Mesothelial cell of epicardium (in vitro differentiated cells): ENCODE measurements at regions not wholly inside any gene's neighbourhood (a gene's known extent, or its start where the extent isn't known, plus 50 kb on each side); places are given as distances from the start of the nearest gene placed in this dataset.

ENCODE experiments used
- DNase-seq, 2 experiments: peaks; one replicate each; pipeline ENCODE4 v3.0.0; 2021; ENCODE audit warnings: low spot score in 2 of 2; ENCODE audit not compliant: unreplicated experiment in 2 of 2
- H3K27ac Mint-ChIP-seq: 2 replicates; pipeline ENCODE4 v1.8.0; 2021; ENCODE audit warnings: mixed read lengths
- H3K27me3 Mint-ChIP-seq: 2 replicates; pipeline ENCODE4 v1.8.0; 2021; ENCODE audit warnings: low read depth, mixed read lengths
- H3K36me3 Mint-ChIP-seq: 2 replicates; pipeline ENCODE4 v1.8.0; 2021; ENCODE audit warnings: mixed read lengths
- H3K4me1 Mint-ChIP-seq: 2 replicates; pipeline ENCODE4 v1.8.0; 2021; ENCODE audit warnings: mixed read lengths
- H3K4me3 Mint-ChIP-seq: 2 replicates; pipeline ENCODE4 v1.8.0; 2021; ENCODE audit warnings: mild to moderate bottlenecking, moderate library complexity, mixed read lengths
- H3K9me3 Mint-ChIP-seq: 2 replicates; pipeline ENCODE4 v1.8.0; 2021; ENCODE audit warnings: mixed read lengths
- TF ChIP-seq, protein P1 (sequence below): fragments of 200-600 bp; sonication (generic); IDR thresholded peaks from one replicate; pipeline ENCODE4 v1.5.0; 2021; ENCODE audit warnings: antibody characterized with exemption; ENCODE audit not compliant: unreplicated experiment

GRCh38 chr10:61151059-61151458, 207.1 kb upstream of the RHOBTB1 start:
- no peak for DNase-seq
- H3K9me3 Mint-ChIP-seq: no peaks in the 10 kb centered on the region
- no peak overlapping the region for H3K4me3 Mint-ChIP-seq
- no peak overlapping the region for H3K27ac Mint-ChIP-seq
- H3K36me3 Mint-ChIP-seq: no peaks in the 10 kb centered on the region
- TF ChIP-seq, protein P1, sequence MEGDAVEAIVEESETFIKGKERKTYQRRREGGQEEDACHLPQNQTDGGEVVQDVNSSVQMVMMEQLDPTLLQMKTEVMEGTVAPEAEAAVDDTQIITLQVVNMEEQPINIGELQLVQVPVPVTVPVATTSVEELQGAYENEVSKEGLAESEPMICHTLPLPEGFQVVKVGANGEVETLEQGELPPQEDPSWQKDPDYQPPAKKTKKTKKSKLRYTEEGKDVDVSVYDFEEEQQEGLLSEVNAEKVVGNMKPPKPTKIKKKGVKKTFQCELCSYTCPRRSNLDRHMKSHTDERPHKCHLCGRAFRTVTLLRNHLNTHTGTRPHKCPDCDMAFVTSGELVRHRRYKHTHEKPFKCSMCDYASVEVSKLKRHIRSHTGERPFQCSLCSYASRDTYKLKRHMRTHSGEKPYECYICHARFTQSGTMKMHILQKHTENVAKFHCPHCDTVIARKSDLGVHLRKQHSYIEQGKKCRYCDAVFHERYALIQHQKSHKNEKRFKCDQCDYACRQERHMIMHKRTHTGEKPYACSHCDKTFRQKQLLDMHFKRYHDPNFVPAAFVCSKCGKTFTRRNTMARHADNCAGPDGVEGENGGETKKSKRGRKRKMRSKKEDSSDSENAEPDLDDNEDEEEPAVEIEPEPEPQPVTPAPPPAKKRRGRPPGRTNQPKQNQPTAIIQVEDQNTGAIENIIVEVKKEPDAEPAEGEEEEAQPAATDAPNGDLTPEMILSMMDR: no peak
- H3K27me3 Mint-ChIP-seq: no peaks in the 10 kb centered on the region
- H3K4me1 Mint-ChIP-seq: peaks cover 32% of the 10 kb centered on the region

GRCh38 chr10:61148451-61148850, 204.5 kb upstream of the RHOBTB1 start:
- Mint-ChIP-seq H3K27ac (no peak overlapping the region), H3K36me3 (no peaks in the 10 kb centered on the region), H3K4me1 (peaks cover 14% of the 10 kb centered on the region), H3K4me3 (no peak overlapping the region), H3K9me3 (peaks cover under 1% of the 10 kb centered on the region), H3K27me3 (no peaks in the 10 kb centered on the region)
- DNase-seq: no peak
- TF ChIP-seq, protein P1: no peak

GRCh38 chr10:61142987-61143386, 199.0 kb upstream of the RHOBTB1 start:
- Mint-ChIP-seq H3K9me3 (peaks cover 9% of the 10 kb centered on the region), H3K27me3 (no peaks in the 10 kb centered on the region), H3K27ac (no peak overlapping the region), H3K4me1 (peaks cover 17% of the 10 kb centered on the region), H3K4me3 (no peak overlapping the region), H3K36me3 (peaks cover 2% of the 10 kb centered on the region)
- DNase-seq: no peak
- TF ChIP-seq, protein P1: no peak

DNA sequence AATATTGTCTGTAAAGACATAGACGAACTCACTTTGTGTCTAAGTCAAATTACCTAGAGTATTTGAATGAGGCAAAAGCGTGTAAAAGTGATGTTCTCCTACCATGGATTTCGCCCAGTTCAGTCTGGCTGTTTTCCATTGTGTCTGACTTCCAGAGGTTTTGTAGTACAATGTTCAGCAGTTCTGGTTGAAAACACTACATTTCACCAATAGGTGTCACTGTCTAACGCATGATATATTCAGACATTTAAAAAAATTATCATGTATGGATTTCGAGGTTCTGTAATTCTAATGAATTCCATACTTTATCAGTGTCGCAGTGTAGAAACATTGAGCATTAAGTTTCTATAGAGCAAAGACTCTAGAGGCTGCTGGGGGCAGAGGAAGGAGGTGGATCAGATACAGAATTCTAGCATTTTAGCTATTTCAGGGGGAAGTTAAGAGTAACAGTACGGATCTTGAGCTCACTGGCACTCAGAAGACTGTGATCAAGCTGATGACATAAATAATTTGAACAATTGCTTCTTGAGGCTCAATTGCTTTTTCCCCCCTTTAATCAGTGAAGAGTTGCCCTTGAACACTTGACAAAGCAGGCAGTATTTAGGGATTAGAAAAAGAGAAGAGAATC, 196.9 kb upstream of the RHOBTB1 start:
- peaks cover 9% of the 10 kb centered on the region for H3K9me3 Mint-ChIP-seq
- TF ChIP-seq, protein P1: peak; percentile 75
- no peaks in the 10 kb centered on the region for H3K27me3 Mint-ChIP-seq
- peaks cover 2% of the 10 kb centered on the region for H3K36me3 Mint-ChIP-seq
- peaks cover 22% of the 10 kb centered on the region for H3K4me1 Mint-ChIP-seq
- peak overlapping the region; percentile 50 for H3K27ac Mint-ChIP-seq
- H3K4me3 Mint-ChIP-seq: no peak overlapping the region
- no peak for DNase-seq

GRCh38 chr10:61139592-61139953, 195.6 kb upstream of the RHOBTB1 start:
- TF ChIP-seq, protein P1: no peak
- no peaks in the 10 kb centered on the region for H3K27me3 Mint-ChIP-seq
- H3K4me3 Mint-ChIP-seq: no peak overlapping the region
- peaks cover 23% of the 10 kb centered on the region for H3K4me1 Mint-ChIP-seq
- H3K9me3 Mint-ChIP-seq: peaks cover 11% of the 10 kb centered on the region
- H3K36me3 Mint-ChIP-seq: peaks cover 2% of the 10 kb centered on the region
- no peak for DNase-seq
- H3K27ac Mint-ChIP-seq: no peak overlapping the region
